HCT116 (cell line): ENCODE measurements at regions not wholly inside any gene's neighbourhood (a gene's known extent, or its start where the extent isn't known, plus 50 kb on each side); places are given as distances from the start of the nearest gene placed in this dataset.

Source experiments
- ATAC-seq: fragments of 200-7000 bp; cut with Tn5 transposase; 2 replicates; pipeline ENCODE4 v1.9.1; 2020; ENCODE audit warnings: mild to moderate bottlenecking, moderate library complexity
- BruUV-seq: library from RNA; stranded (reverse); fragments of 400-500 nt; replicated peaks from 2 replicates; lab custom pipeline; 2021; lab: Mats Ljungman, UMichigan
- CTCF ChIA-PET: fragments of 300-600 bp; sonication (Branson Sonifier 250); formaldehyde crosslinking; loops from one replicate; lab custom pipeline; 2021; ENCODE audit warnings: antibody characterized with exemption; lab: Charles Lee
- POLR2A ChIA-PET: fragments of 300-600, 350-600 bp; sonication (Branson Sonifier 250); formaldehyde crosslinking; loops from one replicate; lab custom pipeline; 2021; ENCODE audit warnings: antibody characterized with exemption; lab: Charles Lee
- RAD21 ChIA-PET, 2 experiments: fragments of 300-600 bp; sonication (Branson Sonifier 250); formaldehyde crosslinking; loops; one replicate each; lab custom pipeline; 2023; ENCODE audit warnings: low total read pairs in 2 of 2; ENCODE audit not compliant: uncharacterized antibody in 2 of 2, unreplicated experiment in 2 of 2, low non-redundant PET in 1 of 2; lab: Charles Lee
- DNase-seq: peaks from one replicate; pipeline ENCODE4 v3.0.0-alpha.2; 2010; ENCODE audit warnings: low read depth, low spot score
- H2AFZ ChIP-seq: fragments of 200-600 bp; shearing (Covaris generic), sonication (generic); 2 replicates; pipeline ENCODE4 v1.6.1; 2017; ENCODE audit warnings: low read depth, mixed run types, mixed read lengths, antibody characterized with exemption, low read length; ENCODE audit not compliant: poor library complexity, severe bottlenecking
- H3K27ac ChIP-seq: 2 replicates; pipeline ENCODE4 v1.5.1; 2012; ENCODE audit warnings: low read depth, low read length
- H3K27me3 ChIP-seq: fragments of 200-600 bp; sonication (generic); 2 replicates; pipeline ENCODE4 v1.6.1; 2016; ENCODE audit warnings: mixed run types, low read length, mixed read lengths; ENCODE audit not compliant: insufficient read depth
- H3K36me3 ChIP-seq, 2 experiments: fragments of 200-500 bp in 1 of 2; fragments of 200-600 bp in 1 of 2; sonication (Bioruptor generic) in 1 of 2; sonication (generic) in 1 of 2; 2 replicates each; pipeline versions ENCODE4 v1.5.1 to v1.6.1; 2014 to 2016; ENCODE audit warnings: low read length in 2 of 2, inconsistent platforms in 1 of 2, mixed read lengths in 1 of 2, mixed run types in 1 of 2; ENCODE audit not compliant: insufficient read depth in 2 of 2, control insufficient read depth in 1 of 2
- H3K4me1 ChIP-seq, 2 experiments: fragments of 200-600 bp in 1 of 2; sonication (generic) in 1 of 2; 2 replicates each; pipeline versions ENCODE4 v1.5.1 to v1.6.1; 2012 to 2017; ENCODE audit warnings: low read length in 2 of 2, inconsistent platforms in 1 of 2, mild to moderate bottlenecking in 1 of 2, mixed read lengths in 1 of 2, mixed run types in 1 of 2, moderate library complexity in 1 of 2; ENCODE audit not compliant: insufficient read depth in 2 of 2, control insufficient read depth in 1 of 2
- H3K4me2 ChIP-seq: fragments of 200-600 bp; sonication (generic); 2 replicates; pipeline ENCODE4 v1.6.1; 2017; ENCODE audit warnings: mixed run types, low read length, mixed read lengths
- H3K4me3 ChIP-seq, 2 experiments: fragments of 200-600 bp in 1 of 2; sonication (generic) in 1 of 2; replicated peaks in 1 of 2; 2 replicates each; pipeline ENCODE4 v1.5.1; 2011 to 2016; ENCODE audit warnings: low read length in 2 of 2, control low read depth in 1 of 2, low read depth in 1 of 2, mild to moderate bottlenecking in 1 of 2, mixed read lengths in 1 of 2, mixed run types in 1 of 2
- H3K79me2 ChIP-seq: fragments of 200-600 bp; sonication (generic); 2 replicates; pipeline ENCODE4 v1.6.1; 2017; ENCODE audit warnings: mild to moderate bottlenecking, mixed run types, low read length, moderate library complexity, mixed read lengths; ENCODE audit not compliant: insufficient read depth
- H3K9ac ChIP-seq: fragments of 200-600 bp; sonication (generic); 2 replicates; pipeline ENCODE4 v1.6.1; 2016; ENCODE audit warnings: low read length, mixed read lengths
- H3K9me2 ChIP-seq: fragments of 200-600 bp; sonication (generic), shearing (Covaris generic); 2 replicates; pipeline ENCODE4 v1.6.1; 2017; ENCODE audit warnings: mixed run types, mild to moderate bottlenecking, moderate library complexity; ENCODE audit not compliant: insufficient read depth
- H3K9me3 ChIP-seq, 2 experiments: fragments of 200-500 bp in 1 of 2; fragments of 200-600 bp in 1 of 2; sonication (Bioruptor generic) in 1 of 2; sonication (generic) in 1 of 2; 2 replicates each; pipeline ENCODE4 v1.6.1; 2014 to 2017; ENCODE audit warnings: low read length in 2 of 2, mixed read lengths in 2 of 2, inconsistent platforms in 1 of 2, low read depth in 1 of 2, mild to moderate bottlenecking in 1 of 2, mixed run types in 1 of 2, moderate library complexity in 1 of 2; ENCODE audit not compliant: control insufficient read depth in 1 of 2, insufficient read depth in 1 of 2
- H4K20me1 ChIP-seq: fragments of 200-600 bp; sonication (generic), shearing (Covaris generic); 2 replicates; pipeline ENCODE4 v1.6.1; 2017; ENCODE audit warnings: mixed run types, mild to moderate bottlenecking, moderate library complexity; ENCODE audit not compliant: insufficient read depth
- CBX3 ChIP-seq: IDR thresholded peaks from 2 replicates; pipeline ENCODE4 v1.6.1; 2012; ENCODE audit warnings: low read depth
- CEBPB ChIP-seq: IDR thresholded peaks from 2 replicates; pipeline ENCODE4 v1.6.1; 2012; ENCODE audit warnings: low read depth
- EGR1 ChIP-seq: IDR thresholded peaks from 2 replicates; pipeline ENCODE4 v1.6.1; 2012; ENCODE audit warnings: low read depth
- ELF1 ChIP-seq: IDR thresholded peaks from 2 replicates; pipeline ENCODE4 v1.6.1; 2012; ENCODE audit warnings: low read depth, borderline replicate concordance
- EZH2 ChIP-seq: fragments of 200-600 bp; sonication (generic); IDR thresholded peaks from 2 replicates; pipeline ENCODE4 v1.6.1; 2017; ENCODE audit warnings: antibody characterized with exemption, mixed run types
- FOSL1 ChIP-seq: IDR thresholded peaks from 2 replicates; pipeline ENCODE4 v1.6.1; 2012; ENCODE audit warnings: low read depth
- JUND ChIP-seq: IDR thresholded peaks from 2 replicates; pipeline ENCODE4 v1.6.1; 2012
- POLR2A ChIP-seq: IDR thresholded peaks from 2 replicates; pipeline ENCODE4 v1.7.0; 2011; ENCODE audit warnings: borderline replicate concordance; ENCODE audit not compliant: insufficient read depth, insufficient read length; ENCODE audit errors: extremely low read depth
- POLR2AphosphoS5 ChIP-seq: IDR thresholded peaks from 2 replicates; pipeline ENCODE4 v1.6.1; 2011; ENCODE audit warnings: mild to moderate bottlenecking, low read depth, low read length, moderate library complexity
- RAD21 ChIP-seq: IDR thresholded peaks from 2 replicates; pipeline ENCODE4 v1.6.1; 2012; ENCODE audit warnings: low read depth, mild to moderate bottlenecking
- REST ChIP-seq: IDR thresholded peaks from 2 replicates; pipeline ENCODE4 v1.6.1; 2012; ENCODE audit warnings: low read depth
- SIN3A ChIP-seq: IDR thresholded peaks from 2 replicates; pipeline ENCODE4 v1.6.1; 2012; ENCODE audit warnings: low read depth
- SP1 ChIP-seq: IDR thresholded peaks from 2 replicates; pipeline ENCODE4 v1.6.1; 2012; ENCODE audit warnings: low read depth
- SRF ChIP-seq: IDR thresholded peaks from 2 replicates; pipeline ENCODE4 v1.6.1; 2012; ENCODE audit warnings: low read depth
- TCF7L2 ChIP-seq: IDR thresholded peaks from 2 replicates; pipeline ENCODE4 v1.7.0; 2011; ENCODE audit warnings: borderline replicate concordance, inconsistent platforms; ENCODE audit not compliant: insufficient read depth, insufficient read length; ENCODE audit errors: extremely low read depth
- YY1 ChIP-seq: IDR thresholded peaks from 2 replicates; pipeline ENCODE4 v1.6.1; 2011; ENCODE audit warnings: low read length, low read depth, moderate library complexity, mild to moderate bottlenecking; ENCODE audit not compliant: insufficient replicate concordance; ENCODE audit errors: extremely low read depth
- ZBTB33 ChIP-seq: IDR thresholded peaks from 2 replicates; pipeline ENCODE4 v1.6.1; 2011; ENCODE audit warnings: mild to moderate bottlenecking, low read length, moderate library complexity; ENCODE audit not compliant: insufficient replicate concordance; ENCODE audit errors: extremely low read depth
- intact Hi-C: fragments of 100-400 bp; cut with micrococcal nuclease; formaldehyde crosslinking; loops from 2 replicates; pipeline ENCODE4 v1.10.0; 2022
- TF ChIP-seq, protein P1 (sequence below): IDR thresholded peaks from 2 replicates; pipeline ENCODE4 v1.6.1; 2012
- TF ChIP-seq, protein P2 (sequence below), 3 experiments: fragments of 200-600 bp in 1 of 3; sonication (generic) in 1 of 3; IDR thresholded peaks in 2 of 3; conservative IDR thresholded peaks in 1 of 3; 2 replicates each; pipeline ENCODE4 v1.5.1; 2012 to 2017; ENCODE audit warnings: low read depth in 2 of 3, low read length in 2 of 3, antibody characterized with exemption in 1 of 3, borderline replicate concordance in 1 of 3, control low read depth in 1 of 3, mild to moderate bottlenecking in 1 of 3, mixed read lengths in 1 of 3, mixed run types in 1 of 3, moderate library complexity in 1 of 3; ENCODE audit not compliant: insufficient read depth in 1 of 3

GRCh38 chr3:154851644-154852043 is 228.5 kb upstream of the MME start:
- ChIA-PET POLR2A (no interaction called here), CTCF (no interaction called here), RAD21 (no interaction called here)
- Histone ChIP-seq H3K4me3 (no peak overlapping the region), H3K9me2 (no peaks in the 10 kb centered on the region), H3K9me3 (no peaks in the 10 kb centered on the region), H3K27me3 (no peaks in the 10 kb centered on the region), H3K27ac (no peak overlapping the region), H3K79me2 (no peaks in the 10 kb centered on the region), H4K20me1 (no peaks in the 10 kb centered on the region), H3K4me1 (no peaks in the 10 kb centered on the region), H3K4me2 (no peak overlapping the region), H3K9ac (no peak overlapping the region), H2AFZ (no peak overlapping the region), H3K36me3 (no peaks in the 10 kb centered on the region)
- no TSS peak for BruUV-seq
- TF ChIP-seq, protein P1, sequence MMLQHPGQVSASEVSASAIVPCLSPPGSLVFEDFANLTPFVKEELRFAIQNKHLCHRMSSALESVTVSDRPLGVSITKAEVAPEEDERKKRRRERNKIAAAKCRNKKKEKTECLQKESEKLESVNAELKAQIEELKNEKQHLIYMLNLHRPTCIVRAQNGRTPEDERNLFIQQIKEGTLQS: no peak
- TF ChIP-seq SP1 (no peak), EZH2 (no peak), SIN3A (no peak), POLR2AphosphoS5 (no peak), ZBTB33 (no peak), TCF7L2 (no peak), RAD21 (no peak), POLR2A (no peak), FOSL1 (no peak), CBX3 (no peak), REST (no peak), EGR1 (no peak), ELF1 (no peak), YY1 (no peak), SRF (no peak), CEBPB (no peak), JUND (no peak)
- TF ChIP-seq, protein P2, sequence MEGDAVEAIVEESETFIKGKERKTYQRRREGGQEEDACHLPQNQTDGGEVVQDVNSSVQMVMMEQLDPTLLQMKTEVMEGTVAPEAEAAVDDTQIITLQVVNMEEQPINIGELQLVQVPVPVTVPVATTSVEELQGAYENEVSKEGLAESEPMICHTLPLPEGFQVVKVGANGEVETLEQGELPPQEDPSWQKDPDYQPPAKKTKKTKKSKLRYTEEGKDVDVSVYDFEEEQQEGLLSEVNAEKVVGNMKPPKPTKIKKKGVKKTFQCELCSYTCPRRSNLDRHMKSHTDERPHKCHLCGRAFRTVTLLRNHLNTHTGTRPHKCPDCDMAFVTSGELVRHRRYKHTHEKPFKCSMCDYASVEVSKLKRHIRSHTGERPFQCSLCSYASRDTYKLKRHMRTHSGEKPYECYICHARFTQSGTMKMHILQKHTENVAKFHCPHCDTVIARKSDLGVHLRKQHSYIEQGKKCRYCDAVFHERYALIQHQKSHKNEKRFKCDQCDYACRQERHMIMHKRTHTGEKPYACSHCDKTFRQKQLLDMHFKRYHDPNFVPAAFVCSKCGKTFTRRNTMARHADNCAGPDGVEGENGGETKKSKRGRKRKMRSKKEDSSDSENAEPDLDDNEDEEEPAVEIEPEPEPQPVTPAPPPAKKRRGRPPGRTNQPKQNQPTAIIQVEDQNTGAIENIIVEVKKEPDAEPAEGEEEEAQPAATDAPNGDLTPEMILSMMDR (IDR thresholded peaks at IDR 0.05 in 2 of 3, conservative IDR thresholded peaks at IDR 0.05 in 1 of 3; ENCODE audit: borderline replicate concordance in 1 of 3, insufficient read depth in 1 of 3, low read depth in 2 of 3, low read length in 2 of 3): no peak
- no peak for DNase-seq
- intact Hi-C loops: no loop called here
- no peak for ATAC-seq
